ENCODE measurements at regions not wholly inside any gene's neighbourhood (a gene's known extent, or its start where the extent isn't known, plus 50 kb on each side); places are given as distances from the start of the nearest gene placed in this dataset.

DNA sequence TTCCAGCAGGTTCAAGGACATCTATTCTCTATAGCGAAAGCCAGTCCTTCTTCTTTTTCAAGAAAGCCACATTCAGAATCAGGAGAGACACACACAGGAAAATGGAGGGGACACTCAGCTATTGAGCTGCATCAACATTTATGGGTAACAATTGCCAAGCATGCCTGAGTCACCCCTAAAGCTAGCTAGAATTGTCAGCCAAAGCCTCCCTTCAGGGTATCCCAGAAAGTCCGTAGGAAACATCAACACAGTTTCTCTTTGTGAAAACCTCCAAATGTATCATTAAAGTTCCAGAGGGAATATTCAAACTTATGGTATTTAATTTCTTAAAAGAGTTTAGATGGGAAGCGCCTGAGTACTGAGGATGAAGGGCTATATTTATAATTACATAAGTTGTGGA, 331.1 kb upstream of the SLC7A11 start:
- TF ChIP-seq, protein P1, sequence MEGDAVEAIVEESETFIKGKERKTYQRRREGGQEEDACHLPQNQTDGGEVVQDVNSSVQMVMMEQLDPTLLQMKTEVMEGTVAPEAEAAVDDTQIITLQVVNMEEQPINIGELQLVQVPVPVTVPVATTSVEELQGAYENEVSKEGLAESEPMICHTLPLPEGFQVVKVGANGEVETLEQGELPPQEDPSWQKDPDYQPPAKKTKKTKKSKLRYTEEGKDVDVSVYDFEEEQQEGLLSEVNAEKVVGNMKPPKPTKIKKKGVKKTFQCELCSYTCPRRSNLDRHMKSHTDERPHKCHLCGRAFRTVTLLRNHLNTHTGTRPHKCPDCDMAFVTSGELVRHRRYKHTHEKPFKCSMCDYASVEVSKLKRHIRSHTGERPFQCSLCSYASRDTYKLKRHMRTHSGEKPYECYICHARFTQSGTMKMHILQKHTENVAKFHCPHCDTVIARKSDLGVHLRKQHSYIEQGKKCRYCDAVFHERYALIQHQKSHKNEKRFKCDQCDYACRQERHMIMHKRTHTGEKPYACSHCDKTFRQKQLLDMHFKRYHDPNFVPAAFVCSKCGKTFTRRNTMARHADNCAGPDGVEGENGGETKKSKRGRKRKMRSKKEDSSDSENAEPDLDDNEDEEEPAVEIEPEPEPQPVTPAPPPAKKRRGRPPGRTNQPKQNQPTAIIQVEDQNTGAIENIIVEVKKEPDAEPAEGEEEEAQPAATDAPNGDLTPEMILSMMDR (IDR thresholded peaks at IDR 0.05): no peak
- no peak for TF ChIP-seq POLR2A (IDR thresholded peaks at IDR 0.05)

Data from lower leg skin (tissue), 3 donors.